Endothelial cell of umbilical vein (primary cell): ENCODE measurements at regions not wholly inside any gene's neighbourhood (a gene's known extent, or its start where the extent isn't known, plus 50 kb on each side); places are given as distances from the start of the nearest gene placed in this dataset.

Experiments
- BruUV-seq: library from RNA; stranded (reverse); fragments of 400-500 nt; replicated peaks from 2 replicates; lab custom pipeline; 2021; lab: Mats Ljungman, UMichigan
- CTCF ChIA-PET: fragments of 300-600, 350-600 bp; sonication (Branson Sonifier 250); formaldehyde crosslinking; loops from one replicate; lab custom pipeline; 2021; ENCODE audit warnings: antibody characterized with exemption, inconsistent platforms; lab: Charles Lee
- POLR2A ChIA-PET: fragments of 300-600, 350-600 bp; sonication (Branson Sonifier 250); formaldehyde crosslinking; loops from one replicate; lab custom pipeline; 2021; ENCODE audit warnings: antibody characterized with exemption, inconsistent platforms; lab: Charles Lee
- DNase-seq: peaks from one replicate; pipeline ENCODE4 v3.0.0-alpha.2; 2011; ENCODE audit warnings: low read depth, low spot score
- FAIRE-seq: peaks from 2 replicates; lab custom pipeline; 2011; peaks lifted over from hg19 to GRCh38; lab: Jason Lieb, UNC
- H2AFZ ChIP-seq: 2 replicates; pipeline ENCODE4 v1.6.0; 2012; ENCODE audit warnings: low read depth, low read length, control low read depth, inconsistent platforms
- H3K27ac ChIP-seq: 2 replicates; pipeline ENCODE4 v1.5.1; 2011; ENCODE audit warnings: low read depth, mild to moderate bottlenecking, control low read depth, low read length, moderate library complexity; ENCODE audit not compliant: insufficient read depth
- H3K27me3 ChIP-seq, 2 experiments: 2 replicates each; pipeline versions ENCODE4 v1.6.0 to v1.6.1; 2011; ENCODE audit warnings: low read length in 2 of 2, mixed read lengths in 1 of 2; ENCODE audit not compliant: control insufficient read depth in 2 of 2, insufficient read depth in 2 of 2
- H3K36me3 ChIP-seq, 2 experiments: 2 replicates in 1 of 2; 3 replicates in 1 of 2; pipeline ENCODE4 v1.5.1; 2011; ENCODE audit warnings: low read length in 2 of 2, mild to moderate bottlenecking in 1 of 2, moderate library complexity in 1 of 2; ENCODE audit not compliant: control insufficient read depth in 2 of 2, insufficient read depth in 2 of 2; ENCODE audit errors: extremely low read depth in 1 of 2
- H3K4me1 ChIP-seq: 3 replicates; pipeline ENCODE4 v1.5.1; 2011; ENCODE audit warnings: mild to moderate bottlenecking, low read length; ENCODE audit not compliant: control insufficient read depth, insufficient read depth; ENCODE audit errors: extremely low read depth
- H3K4me2 ChIP-seq: 2 replicates; pipeline ENCODE4 v1.6.1; 2011; ENCODE audit warnings: low read length, control low read depth, mixed read lengths; ENCODE audit not compliant: insufficient read depth
- H3K4me3 ChIP-seq, 3 experiments: fragments of 200-600 bp in 1 of 3; sonication (generic), shearing (Covaris generic) in 1 of 3; replicated peaks in 1 of 3; 2 replicates each; pipeline ENCODE4 v1.5.1; 2011 to 2016; ENCODE audit warnings: control low read depth in 3 of 3, low read length in 3 of 3, mild to moderate bottlenecking in 2 of 3, inconsistent platforms in 1 of 3, low read depth in 1 of 3, moderate library complexity in 1 of 3; ENCODE audit not compliant: insufficient read depth in 1 of 3
- H3K79me2 ChIP-seq: 2 replicates; pipeline ENCODE4 v1.6.0; 2012; ENCODE audit warnings: low read length, inconsistent platforms; ENCODE audit not compliant: control insufficient read depth, insufficient read depth
- H3K9ac ChIP-seq: replicated peaks from 2 replicates; pipeline ENCODE3; 2011; ENCODE audit warnings: low read length, control low read depth; ENCODE audit not compliant: insufficient read depth; ENCODE audit errors: extremely low read depth
- H3K9me1 ChIP-seq: replicated peaks from 3 replicates; pipeline ENCODE4 v1.6.0; 2011; ENCODE audit warnings: mild to moderate bottlenecking, low read length; ENCODE audit not compliant: control insufficient read depth, insufficient read depth; ENCODE audit errors: extremely low read depth
- H3K9me3 ChIP-seq: replicated peaks from 2 replicates; pipeline ENCODE4 v1.5.1; 2012; ENCODE audit warnings: low read length, inconsistent platforms; ENCODE audit not compliant: control insufficient read depth, insufficient read depth
- H4K20me1 ChIP-seq: replicated peaks from 2 replicates; pipeline ENCODE3; 2011; ENCODE audit warnings: mild to moderate bottlenecking, low read length; ENCODE audit not compliant: control insufficient read depth, insufficient read depth; ENCODE audit errors: extremely low read depth
- EZH2 ChIP-seq: IDR thresholded peaks from 2 replicates; pipeline ENCODE4 v1.6.1; 2012; ENCODE audit warnings: borderline replicate concordance, low read depth, mild to moderate bottlenecking, moderate library complexity, low read length, inconsistent platforms; ENCODE audit not compliant: severe bottlenecking
- FOS ChIP-seq: IDR thresholded peaks from 2 replicates; pipeline ENCODE4 v1.6.1; 2011; ENCODE audit warnings: mild to moderate bottlenecking, low read length, moderate library complexity, borderline replicate concordance; ENCODE audit not compliant: insufficient read depth
- GATA2 ChIP-seq: IDR thresholded peaks from 2 replicates; pipeline ENCODE4 v1.7.0; 2011; ENCODE audit warnings: low read depth, mild to moderate bottlenecking, moderate library complexity, mixed read lengths, low read length; ENCODE audit not compliant: insufficient read length, insufficient read depth
- JUN ChIP-seq: IDR thresholded peaks from 2 replicates; pipeline ENCODE4 v1.6.1; 2011; ENCODE audit warnings: borderline replicate concordance, low read depth; ENCODE audit not compliant: insufficient read length, insufficient read depth
- MYC ChIP-seq: IDR thresholded peaks from one replicate; pipeline ENCODE4 v1.6.1; 2011; ENCODE audit warnings: mild to moderate bottlenecking, low read depth, low read length
- POLR2A ChIP-seq: IDR thresholded peaks from 2 replicates; pipeline ENCODE4 v1.6.1; 2012; ENCODE audit warnings: low read depth, mild to moderate bottlenecking, control low read depth, low read length
- POLR2AphosphoS5 ChIP-seq: IDR thresholded peaks from 2 replicates; pipeline ENCODE4 v1.6.1; 2012; ENCODE audit warnings: low read depth, mild to moderate bottlenecking, control low read depth, low read length, moderate library complexity; ENCODE audit not compliant: insufficient read depth
- dilution Hi-C: fragments of 300-500 bp; cut with MboI; formaldehyde crosslinking; loops from one replicate; pipeline ENCODE4 v1.15.0; 2019; ENCODE audit warnings: low sequenced_read_pairs; ENCODE audit not compliant: extremely low pct_ligation_motif_present
- intact Hi-C: fragments of 100-400 bp; cut with micrococcal nuclease; formaldehyde crosslinking; loops from one replicate; pipeline ENCODE4 v1.10.0; 2022
- TF ChIP-seq, protein P1 (sequence below), 2 donors: IDR thresholded peaks; 1 replicate in 1 of 2; 2 replicates in 1 of 2; pipeline ENCODE4 v1.5.1; 2011; ENCODE audit warnings: low read length in 2 of 2, mild to moderate bottlenecking in 2 of 2, moderate library complexity in 2 of 2, control low read depth in 1 of 2, inconsistent platforms in 1 of 2, low read depth in 1 of 2; ENCODE audit not compliant: insufficient read depth in 1 of 2; ENCODE audit errors: extremely low read depth in 1 of 2
- TF ChIP-seq, protein P2 (sequence below): IDR thresholded peaks from 2 replicates; pipeline ENCODE4 v1.6.1; 2011; ENCODE audit not compliant: insufficient read depth, insufficient read length

DNA sequence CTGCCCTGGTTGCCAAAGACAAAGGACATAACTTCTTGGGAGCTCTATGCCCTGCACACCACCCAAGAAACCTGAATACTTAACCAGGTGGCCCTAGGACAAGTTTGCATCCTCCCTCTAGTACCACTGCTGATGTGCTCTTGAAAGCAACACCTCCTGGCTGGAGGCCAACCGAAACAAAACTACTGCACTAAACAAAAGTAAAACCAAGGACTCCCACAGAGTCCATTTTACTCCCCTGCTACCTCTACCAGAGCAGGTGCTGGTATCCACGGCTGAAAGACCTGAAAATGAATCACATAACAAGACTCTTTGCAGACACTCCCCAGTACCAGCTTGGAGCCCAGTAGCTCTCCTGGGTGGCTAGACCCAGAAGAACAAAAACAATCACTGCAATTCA is 941.8 kb downstream of the RAPGEF2 start:
- FAIRE-seq = no peak
- Histone ChIP-seq H3K79me2 (no peaks in the 10 kb centered on the region), H3K9me1 (no peaks in the 10 kb centered on the region), H3K9ac (no peak overlapping the region), H3K4me1 (no peaks in the 10 kb centered on the region), H3K4me2 (no peak overlapping the region), H3K27me3 (no peaks in the 10 kb centered on the region), H3K4me3 (no peak overlapping the region), H3K9me3 (peaks cover 2% of the 10 kb centered on the region), H3K36me3 (no peaks in the 10 kb centered on the region), H4K20me1 (no peaks in the 10 kb centered on the region), H2AFZ (no peak overlapping the region), H3K27ac (no peak overlapping the region)
- CTCF ChIA-PET = no interaction called here
- POLR2A ChIA-PET = no interaction called here
- dilution Hi-C loops (no loop called here), intact Hi-C loops (no loop called here)
- TF ChIP-seq MYC (no peak), EZH2 (no peak), POLR2AphosphoS5 (no peak), JUN (no peak), FOS (no peak), GATA2 (no peak), POLR2A (no peak)
- TF ChIP-seq, protein P1, sequence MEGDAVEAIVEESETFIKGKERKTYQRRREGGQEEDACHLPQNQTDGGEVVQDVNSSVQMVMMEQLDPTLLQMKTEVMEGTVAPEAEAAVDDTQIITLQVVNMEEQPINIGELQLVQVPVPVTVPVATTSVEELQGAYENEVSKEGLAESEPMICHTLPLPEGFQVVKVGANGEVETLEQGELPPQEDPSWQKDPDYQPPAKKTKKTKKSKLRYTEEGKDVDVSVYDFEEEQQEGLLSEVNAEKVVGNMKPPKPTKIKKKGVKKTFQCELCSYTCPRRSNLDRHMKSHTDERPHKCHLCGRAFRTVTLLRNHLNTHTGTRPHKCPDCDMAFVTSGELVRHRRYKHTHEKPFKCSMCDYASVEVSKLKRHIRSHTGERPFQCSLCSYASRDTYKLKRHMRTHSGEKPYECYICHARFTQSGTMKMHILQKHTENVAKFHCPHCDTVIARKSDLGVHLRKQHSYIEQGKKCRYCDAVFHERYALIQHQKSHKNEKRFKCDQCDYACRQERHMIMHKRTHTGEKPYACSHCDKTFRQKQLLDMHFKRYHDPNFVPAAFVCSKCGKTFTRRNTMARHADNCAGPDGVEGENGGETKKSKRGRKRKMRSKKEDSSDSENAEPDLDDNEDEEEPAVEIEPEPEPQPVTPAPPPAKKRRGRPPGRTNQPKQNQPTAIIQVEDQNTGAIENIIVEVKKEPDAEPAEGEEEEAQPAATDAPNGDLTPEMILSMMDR (IDR thresholded peaks at IDR 0.05; ENCODE audit: extremely low read depth in 1 of 2, insufficient read depth in 1 of 2, low read depth in 1 of 2, low read length in 2 of 2) = no peak
- TF ChIP-seq, protein P2, sequence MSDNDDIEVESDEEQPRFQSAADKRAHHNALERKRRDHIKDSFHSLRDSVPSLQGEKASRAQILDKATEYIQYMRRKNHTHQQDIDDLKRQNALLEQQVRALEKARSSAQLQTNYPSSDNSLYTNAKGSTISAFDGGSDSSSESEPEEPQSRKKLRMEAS = no peak
- BruUV-seq = no TSS peak
- DNase-seq = no peak
